HL-60 (cell line): ENCODE measurements at regions not wholly inside any gene's neighbourhood (a gene's known extent, or its start where the extent isn't known, plus 50 kb on each side); places are given as distances from the start of the nearest gene placed in this dataset.

ENCODE experiments used
- DNase-seq, 2 experiments: peaks; one replicate each; pipeline ENCODE4 v3.0.0-alpha.2; 2010 to 2020; ENCODE audit warnings: low read depth in 1 of 2, low spot score in 1 of 2
- H3K27ac ChIP-seq: fragments of 250-450 bp; sonication (Bioruptor Pico); replicated peaks from 2 replicates; pipeline ENCODE4 v1.5.1; 2020; ENCODE audit warnings: mild to moderate bottlenecking, moderate library complexity
- H3K27me3 ChIP-seq: fragments of 250-450 bp; sonication (Bioruptor Pico); 2 replicates; pipeline ENCODE4 v1.5.1; 2021; ENCODE audit warnings: mild to moderate bottlenecking, moderate library complexity; ENCODE audit not compliant: insufficient read depth, poor library complexity, severe bottlenecking
- H3K4me3 ChIP-seq: replicated peaks from 2 replicates; pipeline ENCODE4 v1.5.1; 2011; ENCODE audit warnings: mild to moderate bottlenecking, control low read depth, low read length; ENCODE audit not compliant: insufficient read depth
- CTCF ChIP-seq: IDR thresholded peaks from one replicate; pipeline ENCODE4 v1.5.1; 2011; ENCODE audit warnings: low read length, control low read depth, inconsistent platforms; ENCODE audit not compliant: insufficient read depth
- GABPA ChIP-seq: IDR thresholded peaks from 2 replicates; pipeline ENCODE4 v1.6.1; 2012; ENCODE audit warnings: low read depth
- POLR2AphosphoS5 ChIP-seq: IDR thresholded peaks from 2 replicates; pipeline ENCODE4 v1.6.1; 2012; ENCODE audit warnings: low read depth
- REST ChIP-seq: IDR thresholded peaks from 2 replicates; pipeline ENCODE4 v1.6.1; 2012; ENCODE audit warnings: low read depth; ENCODE audit not compliant: insufficient replicate concordance
- SPI1 ChIP-seq: IDR thresholded peaks from 2 replicates; pipeline ENCODE4 v1.6.1; 2012; ENCODE audit warnings: low read depth, mild to moderate bottlenecking, borderline replicate concordance

GRCh38 chr17:65406552-65406951 is 154.9 kb downstream of the AXIN2 start:
- no peaks in the 10 kb centered on the region for H3K27me3 ChIP-seq
- TF ChIP-seq POLR2AphosphoS5 (no peak), CTCF (no peak), GABPA (no peak), SPI1 (no peak), REST (no peak)
- no peak overlapping the region for H3K4me3 ChIP-seq
- H3K27ac ChIP-seq: no peak overlapping the region
- no peak for DNase-seq

- Histone ChIP-seq H3K27ac (no peak overlapping the region), H3K27me3 (no peaks in the 10 kb centered on the region), H3K4me3 (no peak overlapping the region)
- DNase-seq: no peak
- TF ChIP-seq SPI1 (no peak), GABPA (no peak), REST (no peak), CTCF (no peak), POLR2AphosphoS5 (no peak)
These were observed 155.9 kb downstream of the AXIN2 start for GRCh38 chr17:65405563-65405962.

GRCh38 chr17:65404761-65405160 is 156.7 kb downstream of the AXIN2 start:
- Histone ChIP-seq H3K27me3 (no peaks in the 10 kb centered on the region), H3K27ac (no peak overlapping the region), H3K4me3 (no peak overlapping the region)
- no peak for TF ChIP-seq CTCF
- TF ChIP-seq GABPA: no peak
- no peak for TF ChIP-seq POLR2AphosphoS5
- no peak for TF ChIP-seq REST
- no peak for TF ChIP-seq SPI1
- no peak for DNase-seq
